ENCODE measurements at regions not wholly inside any gene's neighbourhood (a gene's known extent, or its start where the extent isn't known, plus 50 kb on each side); places are given as distances from the start of the nearest gene placed in this dataset.

DNA sequence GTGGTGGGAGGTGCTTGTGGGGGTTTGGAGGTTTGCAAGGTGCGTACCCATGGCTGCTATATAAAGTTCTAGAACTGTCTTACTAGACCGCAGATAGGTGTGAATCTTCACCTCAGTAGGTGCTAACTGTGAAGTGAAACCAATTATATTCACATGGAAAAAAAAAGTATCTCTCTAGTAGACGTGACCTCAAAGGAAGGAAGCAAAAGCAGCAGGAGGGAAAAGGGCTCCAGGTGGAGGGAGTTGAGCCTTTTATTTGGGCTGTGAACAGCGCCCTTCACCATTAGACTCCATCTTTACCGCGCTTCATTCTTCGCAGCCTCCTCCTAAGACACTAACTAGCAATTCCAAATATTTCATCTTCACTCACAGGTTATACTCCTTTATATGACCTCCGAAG lies 129.8 kb downstream of the TBX19 start:
- no peak for TF ChIP-seq CTCF (IDR thresholded peaks at IDR 0.05)
- TF ChIP-seq POLR2A (IDR thresholded peaks at IDR 0.05) = no peak
